HUDEP-2 (cell line): ENCODE measurements at regions not wholly inside any gene's neighbourhood (a gene's known extent, or its start where the extent isn't known, plus 50 kb on each side); places are given as distances from the start of the nearest gene placed in this dataset.

Experiments
- DNase-seq, 76 experiments: peaks; one replicate each; lab custom pipeline; 2025; ENCODE audit not compliant: unreplicated experiment in 76 of 76; lab: John Stamatoyannopoulos, UW

DNA sequence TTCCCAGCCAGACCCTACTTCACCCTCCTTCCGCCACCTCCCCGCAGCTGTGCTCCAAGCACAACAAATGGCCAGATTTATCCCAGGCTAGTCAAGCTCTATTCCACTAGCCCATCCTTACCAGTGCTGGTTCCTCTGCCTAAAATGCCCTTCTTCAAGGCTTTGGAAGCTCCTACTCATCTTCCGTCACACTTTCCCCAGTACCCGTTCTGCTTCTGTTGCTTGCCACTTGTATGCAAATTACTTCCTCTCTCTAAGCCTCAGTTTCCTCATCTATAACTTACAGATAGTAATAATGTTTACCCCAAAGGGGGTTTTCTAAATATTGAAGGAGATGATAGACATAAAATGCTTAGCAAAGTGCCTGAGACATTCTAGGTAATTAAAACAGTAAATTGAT lies 193.1 kb downstream of the MAFB start:
- DNase-seq = no peak

DNA sequence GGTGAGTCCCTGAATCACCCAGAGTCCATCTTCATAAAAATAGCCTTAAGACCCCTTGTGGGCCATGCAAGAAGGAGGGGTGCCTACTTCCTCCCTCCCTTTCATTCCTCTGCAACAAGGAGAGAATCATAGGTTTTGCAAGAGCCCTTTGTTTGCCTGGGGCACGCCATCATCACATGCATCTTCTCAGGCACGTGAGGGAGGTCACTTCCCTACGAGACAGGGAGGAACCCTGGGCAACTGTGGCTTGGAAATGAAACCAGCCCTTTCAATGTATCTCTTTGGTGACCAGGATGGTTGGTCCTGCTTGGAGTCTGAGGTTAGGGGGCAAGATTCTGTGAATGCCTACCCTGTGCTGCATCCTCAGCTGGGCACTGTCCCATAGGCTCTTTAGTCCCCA lies 194.8 kb downstream of the MAFB start:
- DNase-seq = no peak

- no peak for DNase-seq
Observed at GRCh38 chr20:40493549-40493948, 195.5 kb downstream of the MAFB start.

DNA sequence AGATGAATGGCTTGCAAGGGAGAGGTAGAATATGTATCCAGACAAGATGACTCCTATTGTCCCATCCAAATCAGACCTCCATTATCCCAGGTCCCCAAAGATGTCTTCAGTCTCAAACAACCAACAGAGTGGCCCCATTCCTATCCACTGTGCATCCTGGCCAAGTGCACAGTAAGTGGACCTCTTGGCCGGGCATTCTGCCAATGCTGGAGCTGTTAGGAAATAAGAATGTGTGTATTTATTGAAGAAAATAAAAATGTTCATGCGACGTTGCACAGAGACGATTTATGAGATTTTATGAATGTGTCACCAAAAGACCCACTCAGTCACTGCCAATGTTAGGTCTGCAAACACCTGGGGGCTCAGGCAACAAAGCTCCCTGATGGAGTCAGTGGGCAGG lies 196.0 kb downstream of the MAFB start:
- no peak for DNase-seq

DNA sequence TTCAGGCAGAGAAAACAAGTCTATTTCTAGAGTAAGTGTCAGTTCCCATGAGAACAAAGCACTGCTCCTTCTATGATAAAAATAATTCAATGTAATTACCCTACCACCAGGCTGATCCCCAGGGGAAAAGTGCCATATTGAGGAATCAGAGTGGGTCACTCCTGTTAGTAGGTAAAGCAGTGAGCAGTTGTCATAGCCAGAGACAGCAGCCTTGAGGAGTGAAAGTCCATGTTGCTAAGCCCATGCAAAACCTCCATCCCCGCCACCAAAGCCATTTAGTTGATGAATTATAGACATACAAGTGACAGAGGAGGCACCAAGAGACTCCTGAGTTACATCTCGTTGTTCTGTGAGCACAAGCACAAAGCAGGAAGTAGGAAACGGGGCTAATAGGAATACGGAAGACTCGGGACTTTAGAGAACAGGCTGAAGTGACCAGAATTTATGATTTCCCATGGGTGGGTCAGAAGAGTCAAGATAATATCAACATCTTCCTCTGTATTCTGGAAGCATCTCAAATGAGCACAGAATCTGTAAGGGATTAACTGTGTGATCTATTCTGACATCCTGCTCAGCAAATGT lies 197.9 kb downstream of the MAFB start:
- no peak for DNase-seq

DNA sequence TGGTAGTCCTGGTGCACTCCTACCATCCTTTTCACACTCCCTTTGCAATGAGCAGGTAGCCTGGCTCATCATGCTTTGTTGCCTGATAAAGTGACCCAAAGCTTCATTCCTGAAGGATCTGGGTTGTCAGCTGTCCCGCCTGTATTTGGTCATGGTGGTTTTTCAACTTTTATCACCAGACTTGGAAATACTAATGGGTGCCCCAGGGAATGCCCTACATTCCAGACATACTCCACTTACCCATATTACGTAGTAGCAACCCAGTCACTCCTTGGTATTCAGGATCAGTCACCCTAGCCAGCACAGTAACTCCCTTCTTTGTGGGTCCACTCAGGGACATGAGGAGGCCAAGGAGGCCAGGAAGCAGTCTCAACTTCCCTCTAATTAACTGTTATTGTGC lies 199.2 kb downstream of the MAFB start:
- DNase-seq = no peak

DNA sequence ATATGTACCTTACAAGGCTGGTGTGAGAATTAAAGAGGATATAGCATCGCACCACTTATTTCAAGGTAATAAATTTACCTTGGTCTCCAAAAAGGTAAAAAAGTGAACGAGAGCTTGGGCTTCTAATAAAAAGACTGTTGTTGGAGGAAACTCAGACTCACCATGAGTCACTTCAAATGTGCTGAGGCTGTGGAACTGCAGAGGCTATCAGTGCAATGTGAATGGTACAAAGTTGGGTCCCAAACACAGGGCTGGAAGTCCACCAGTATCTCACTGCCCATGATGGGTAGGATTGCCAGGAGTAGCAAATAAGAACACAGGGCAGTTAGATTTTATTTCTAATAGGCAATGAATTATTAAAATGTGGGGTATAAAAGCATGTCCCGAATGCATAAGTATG lies 200.6 kb downstream of the MAFB start:
- DNase-seq = no peak

GRCh38 chr20:40486297-40486696 lies 202.7 kb downstream of the MAFB start:
- DNase-seq = no peak

DNA sequence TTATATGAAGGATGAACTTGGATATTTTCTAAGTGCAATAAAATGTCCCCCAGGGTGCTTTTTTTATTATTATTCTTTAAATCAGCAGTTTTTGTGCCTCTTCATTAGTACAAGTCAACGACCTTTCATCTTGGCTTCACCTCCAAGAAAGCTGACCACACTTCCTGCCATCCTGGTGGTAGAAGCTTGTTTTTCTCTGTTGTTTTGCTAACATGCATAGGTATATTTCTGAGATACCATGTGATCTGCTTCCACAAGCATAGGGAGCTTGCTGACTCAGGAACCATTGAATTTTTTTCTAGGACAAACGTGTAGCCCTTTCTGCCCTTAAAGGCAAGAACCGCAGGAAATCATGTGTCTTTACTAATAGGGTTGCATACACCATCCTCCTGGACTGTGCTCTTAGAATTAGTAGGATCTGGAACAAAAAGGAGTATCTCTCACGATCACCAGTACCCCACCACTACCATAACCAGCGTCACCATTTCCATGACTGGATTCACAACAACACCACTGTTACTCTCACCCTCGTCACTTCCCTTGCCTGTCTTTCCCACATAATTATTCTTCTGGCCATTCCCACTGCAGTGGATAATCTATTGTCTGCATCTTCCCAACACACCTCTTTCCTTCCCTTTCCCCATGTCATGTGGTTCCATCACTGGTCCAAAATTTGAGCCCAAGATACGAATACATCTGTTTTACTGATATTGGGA lies 207.1 kb downstream of the MAFB start:
- DNase-seq = no peak

DNA sequence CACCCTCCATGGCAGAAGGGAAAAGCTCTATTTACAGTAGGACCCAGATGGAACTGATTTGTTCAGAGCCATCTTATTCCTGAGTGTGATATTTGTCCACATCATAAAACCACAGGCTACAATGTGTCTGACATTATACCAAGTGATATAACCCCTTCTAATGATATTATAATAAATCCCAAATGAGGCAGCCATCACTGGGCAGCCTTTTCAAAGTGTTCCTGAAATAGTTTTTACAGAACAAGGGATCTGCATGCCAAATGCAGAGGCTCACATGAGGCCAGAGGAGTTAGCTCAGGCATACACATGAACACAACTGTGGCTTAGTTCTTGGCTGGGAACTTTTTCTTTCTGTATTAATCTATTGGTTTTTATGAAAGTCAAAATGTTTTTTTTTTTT lies 207.7 kb downstream of the MAFB start:
- no peak for DNase-seq

- no peak for DNase-seq
Observed at GRCh38 chr20:40477805-40478204, 211.2 kb downstream of the MAFB start.

- no peak for DNase-seq
Observed at GRCh38 chr20:40476461-40476860, 212.6 kb downstream of the MAFB start.

DNA sequence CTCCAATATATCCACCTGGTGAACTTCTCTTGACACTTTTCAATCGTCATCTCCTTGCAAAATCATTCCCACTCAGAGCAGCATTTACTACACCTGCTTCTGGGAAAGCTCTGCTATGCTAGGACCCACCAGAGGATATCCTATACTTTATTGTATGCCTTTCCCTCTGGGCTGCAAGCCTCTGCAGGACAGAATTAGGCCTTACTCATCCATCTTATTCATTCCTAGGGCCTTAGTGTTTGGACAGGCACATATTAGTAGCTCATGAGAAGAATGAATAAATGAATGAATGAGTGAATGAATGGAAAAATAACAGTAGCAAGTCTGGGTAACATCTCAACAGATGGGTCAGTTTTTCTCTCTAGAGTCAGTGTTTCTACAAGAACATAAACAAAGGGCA lies 216.1 kb downstream of the MAFB start:
- no peak for DNase-seq

GRCh38 chr20:40471261-40471629 lies 217.8 kb downstream of the MAFB start:
- peak in 2 of 76 experiments; percentile 1 to 8 for DNase-seq

DNA sequence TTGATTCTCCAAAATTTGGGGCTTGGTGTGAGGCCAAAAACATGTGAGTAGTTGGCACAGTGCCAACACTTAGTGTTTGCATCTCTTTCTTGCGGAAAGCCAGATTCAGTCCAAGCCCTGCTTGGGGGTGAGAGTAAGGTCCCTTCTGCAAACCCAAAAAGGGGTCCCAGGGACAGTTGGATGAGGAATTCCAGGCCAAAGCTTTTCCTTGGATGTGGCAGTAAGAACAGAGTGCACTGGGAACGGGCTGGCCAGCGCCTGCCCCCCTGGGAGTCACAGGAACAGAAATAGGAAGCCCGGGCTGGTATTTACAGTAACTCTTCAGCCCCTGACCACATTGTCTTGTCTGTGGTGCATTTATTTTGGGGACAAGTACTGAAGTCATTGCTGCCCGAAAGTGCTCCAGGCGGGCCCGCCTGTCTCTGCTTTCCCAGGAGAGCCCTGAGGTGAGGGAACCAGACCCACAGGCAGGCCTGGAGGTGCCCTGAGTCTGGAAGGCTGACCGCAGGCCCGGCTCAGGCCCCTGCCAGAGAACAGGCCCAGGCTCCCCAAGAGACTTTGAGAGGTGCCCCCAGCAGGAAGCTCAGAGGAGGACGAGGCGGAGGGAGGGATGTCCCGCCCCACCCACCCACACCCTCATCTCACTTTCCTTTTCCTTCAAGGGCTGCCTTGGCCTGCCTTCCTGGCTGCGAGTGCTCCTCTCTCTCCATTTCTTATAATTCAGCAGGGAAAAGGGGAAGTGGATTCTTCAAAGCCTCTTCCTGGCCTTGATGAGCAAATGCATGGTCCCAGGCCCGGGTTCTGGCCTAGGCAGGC lies 218.4 kb downstream of the MAFB start:
- DNase-seq = no peak

DNA sequence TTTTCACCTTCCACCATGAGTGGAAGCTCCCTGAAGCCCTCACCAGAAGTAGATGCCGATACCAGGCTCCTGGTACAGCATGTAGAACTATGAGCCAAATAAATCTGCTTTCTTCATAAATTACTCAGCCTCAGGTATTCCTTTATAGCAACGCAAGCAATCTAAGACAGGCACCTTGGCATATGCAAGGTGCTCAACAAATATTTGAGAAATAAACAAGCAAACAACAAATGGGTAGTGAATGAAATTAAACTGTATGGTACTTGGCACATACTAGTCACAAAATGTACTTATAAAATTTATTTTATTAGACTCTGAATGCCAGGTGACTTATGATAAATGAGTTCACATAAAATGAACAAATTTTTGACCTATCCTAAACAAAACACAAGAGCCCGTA lies 220.3 kb downstream of the MAFB start:
- no peak for DNase-seq

DNA sequence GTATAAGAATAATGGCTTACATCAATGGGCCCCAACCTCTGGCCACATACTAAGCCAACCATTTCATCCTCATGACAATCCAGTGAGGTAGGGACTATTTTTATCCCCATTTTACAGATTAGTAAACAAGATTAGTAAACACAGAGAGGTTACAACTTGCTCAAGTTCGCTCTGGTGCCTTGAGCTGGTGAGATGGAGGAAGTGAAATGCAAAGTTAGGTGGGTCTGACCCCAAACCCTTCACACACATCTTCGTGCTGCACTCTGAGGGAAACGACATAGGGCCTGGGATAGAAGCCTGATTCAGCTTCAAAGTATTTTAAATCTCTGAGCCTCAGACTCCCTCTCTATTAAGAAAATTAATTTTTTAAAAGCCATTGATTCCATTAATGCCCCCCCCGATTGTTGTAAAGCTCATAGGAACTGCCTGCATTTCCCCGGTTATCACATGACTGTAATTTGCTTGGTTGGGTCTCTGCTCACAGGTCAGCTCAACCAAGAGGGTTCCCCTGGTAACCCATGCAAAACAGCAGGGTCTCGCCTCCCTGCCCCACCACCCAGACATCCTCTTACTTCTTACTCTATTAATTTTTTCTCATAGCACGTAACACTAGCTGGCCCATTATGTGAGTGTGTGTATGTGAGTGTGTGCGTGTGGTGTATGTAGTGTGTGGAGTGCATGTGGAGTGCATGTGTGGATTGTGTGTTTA lies 221.2 kb downstream of the MAFB start:
- no peak for DNase-seq

DNA sequence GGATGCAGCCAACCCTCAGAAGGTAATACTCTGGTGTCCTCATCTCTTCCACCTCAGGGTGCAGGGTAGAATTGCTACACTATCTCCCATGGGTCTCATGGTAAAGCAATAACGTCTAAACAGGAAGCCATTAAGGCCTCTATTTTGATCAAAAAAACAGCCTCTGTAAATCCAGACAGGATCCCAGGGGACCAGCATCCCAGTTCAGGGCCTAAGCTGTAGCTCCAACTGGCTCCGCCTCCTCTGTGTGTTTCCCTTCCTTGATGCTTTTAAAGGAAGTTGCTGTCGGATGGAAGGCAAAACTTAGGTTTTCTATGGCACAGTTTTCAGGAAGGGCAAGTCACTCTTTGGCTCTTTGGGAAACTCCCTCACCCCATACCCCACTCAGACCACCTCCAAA lies 222.0 kb downstream of the MAFB start:
- DNase-seq = no peak

GRCh38 chr20:40464731-40465208 lies 224.3 kb downstream of the MAFB start:
- no peak for DNase-seq

GRCh38 chr20:40463171-40463570 lies 225.9 kb downstream of the MAFB start:
- no peak for DNase-seq

GRCh38 chr20:40462566-40462965 lies 226.5 kb downstream of the MAFB start:
- no peak for DNase-seq
